Osteoblast (primary cell): ENCODE measurements at regions not wholly inside any gene's neighbourhood (a gene's known extent, or its start where the extent isn't known, plus 50 kb on each side); places are given as distances from the start of the nearest gene placed in this dataset.

Experiments
- DNase-seq: peaks from one replicate; pipeline ENCODE4 v3.0.0; 2011; ENCODE audit warnings: low spot score, mixed read lengths; ENCODE audit not compliant: insufficient read length; ENCODE audit errors: missing footprints
- H2AFZ ChIP-seq: 2 replicates; pipeline ENCODE4 v1.6.0; 2011; ENCODE audit warnings: mild to moderate bottlenecking, low read length
- H3K27ac ChIP-seq: 2 replicates; pipeline ENCODE4 v1.5.1; 2011; ENCODE audit warnings: mild to moderate bottlenecking, low read depth, low read length, moderate library complexity
- H3K27me3 ChIP-seq: 2 replicates; pipeline ENCODE4 v1.6.0; 2012; ENCODE audit warnings: mild to moderate bottlenecking, control low read depth, inconsistent platforms, low read length, moderate library complexity; ENCODE audit not compliant: insufficient read depth
- H3K36me3 ChIP-seq: 2 replicates; pipeline ENCODE4 v1.5.1; 2011; ENCODE audit warnings: mild to moderate bottlenecking, low read length, control low read depth, moderate library complexity; ENCODE audit not compliant: insufficient read depth
- H3K4me1 ChIP-seq: 2 replicates; pipeline ENCODE4 v1.5.1; 2011; ENCODE audit warnings: mild to moderate bottlenecking, low read length, control low read depth, moderate library complexity; ENCODE audit not compliant: insufficient read depth
- H3K4me2 ChIP-seq: 2 replicates; pipeline ENCODE4 v1.6.0; 2011; ENCODE audit warnings: mild to moderate bottlenecking, low read length; ENCODE audit not compliant: insufficient read depth
- H3K4me3 ChIP-seq: fragments of 200-600 bp; sonication (generic); 3 replicates; pipeline ENCODE4 v1.5.1; 2012; ENCODE audit warnings: mild to moderate bottlenecking, low read length, inconsistent platforms; ENCODE audit not compliant: insufficient read depth
- H3K79me2 ChIP-seq: 2 replicates; pipeline ENCODE4 v1.6.0; 2012; ENCODE audit warnings: mild to moderate bottlenecking, low read length, control low read depth, inconsistent platforms; ENCODE audit not compliant: insufficient read depth
- H3K9me3 ChIP-seq: 2 replicates; pipeline ENCODE4 v1.5.1; 2011; ENCODE audit warnings: low read depth, low read length, control low read depth
- H4K20me1 ChIP-seq: 2 replicates; pipeline ENCODE4 v1.6.0; 2012; ENCODE audit warnings: mild to moderate bottlenecking, low read length, control low read depth; ENCODE audit not compliant: insufficient read depth
- CTCF ChIP-seq: IDR thresholded peaks from 2 replicates; pipeline ENCODE4 v1.5.1; 2011; ENCODE audit warnings: mild to moderate bottlenecking, low read depth, low read length, moderate library complexity; ENCODE audit errors: extremely low read depth

GRCh38 chr1:229857585-229857984, 209.5 kb upstream of the GALNT2 start:
- no peak for DNase-seq
- H3K4me2 ChIP-seq = no peak overlapping the region
- no peak overlapping the region for H2AFZ ChIP-seq
- H3K27ac ChIP-seq = no peak overlapping the region
- H3K4me1 ChIP-seq = no peaks in the 10 kb centered on the region
- H3K4me3 ChIP-seq = no peak overlapping the region
- H3K79me2 ChIP-seq = no peaks in the 10 kb centered on the region
- no peak for TF ChIP-seq CTCF
- no peaks in the 10 kb centered on the region for H3K9me3 ChIP-seq
- H3K27me3 ChIP-seq = no peaks in the 10 kb centered on the region
- no peaks in the 10 kb centered on the region for H3K36me3 ChIP-seq
- no peaks in the 10 kb centered on the region for H4K20me1 ChIP-seq

- Histone ChIP-seq H3K27ac (no peak overlapping the region), H3K4me2 (no peak overlapping the region), H3K27me3 (no peaks in the 10 kb centered on the region), H2AFZ (no peak overlapping the region), H3K36me3 (no peaks in the 10 kb centered on the region), H3K9me3 (no peaks in the 10 kb centered on the region), H3K4me3 (no peak overlapping the region), H3K79me2 (no peaks in the 10 kb centered on the region), H3K4me1 (no peaks in the 10 kb centered on the region), H4K20me1 (no peaks in the 10 kb centered on the region)
- TF ChIP-seq CTCF = no peak
- DNase-seq = peak; percentile 52
These were observed 208.0 kb upstream of the GALNT2 start for GRCh38 chr1:229859026-229859425.

GRCh38 chr1:229860926-229861325, 206.1 kb upstream of the GALNT2 start:
- Histone ChIP-seq H3K79me2 (no peaks in the 10 kb centered on the region), H2AFZ (no peak overlapping the region)

GRCh38 chr1:229862017-229862774, 204.8 kb upstream of the GALNT2 start:
- H2AFZ ChIP-seq = peak overlapping the region; percentile 18
- peak; percentile 30 for DNase-seq
- no peaks in the 10 kb centered on the region for H3K9me3 ChIP-seq
- no peaks in the 10 kb centered on the region for H3K4me1 ChIP-seq
- H3K27me3 ChIP-seq = no peaks in the 10 kb centered on the region
- no peak overlapping the region for H3K27ac ChIP-seq
- no peaks in the 10 kb centered on the region for H3K79me2 ChIP-seq
- H4K20me1 ChIP-seq = no peaks in the 10 kb centered on the region
- H3K4me2 ChIP-seq = no peak overlapping the region
- H3K36me3 ChIP-seq = no peaks in the 10 kb centered on the region
- TF ChIP-seq CTCF = no peak
- no peak overlapping the region for H3K4me3 ChIP-seq

More at GRCh38 chr1:229860926-229861325, 206.1 kb upstream of the GALNT2 start:
- Histone ChIP-seq H3K27ac (no peak overlapping the region), H3K4me2 (no peak overlapping the region), H3K27me3 (no peaks in the 10 kb centered on the region), H3K9me3 (no peaks in the 10 kb centered on the region), H3K36me3 (no peaks in the 10 kb centered on the region), H3K4me3 (no peak overlapping the region), H4K20me1 (no peaks in the 10 kb centered on the region), H3K4me1 (no peaks in the 10 kb centered on the region)
- no peak for DNase-seq
- TF ChIP-seq CTCF = no peak
